GM23338 (cell line): ENCODE measurements at regions not wholly inside any gene's neighbourhood (a gene's known extent, or its start where the extent isn't known, plus 50 kb on each side); places are given as distances from the start of the nearest gene placed in this dataset.

Source experiments
- CREB1 ChIP-seq: fragments of 250-450 bp; sonication (Bioruptor Pico); IDR thresholded peaks from 2 replicates; pipeline ENCODE4 v1.5.0; 2020; ENCODE audit warnings: low read depth, mild to moderate bottlenecking, moderate library complexity
- EZH2 ChIP-seq: fragments of 200-600 bp; sonication (generic); IDR thresholded peaks from one replicate; pipeline ENCODE4 v1.8.0; 2017; ENCODE audit warnings: antibody characterized with exemption, mild to moderate bottlenecking, low read depth; ENCODE audit not compliant: unreplicated experiment
- EZH2phosphoT487 ChIP-seq: fragments of 200-600 bp; sonication (generic); IDR thresholded peaks from one replicate; pipeline ENCODE4 v1.8.1; 2018; ENCODE audit warnings: antibody characterized with exemption; ENCODE audit not compliant: unreplicated experiment
- JUNB ChIP-seq: IDR thresholded peaks from one replicate; pipeline ENCODE4 v1.6.1; 2016; ENCODE audit warnings: antibody characterized with exemption; ENCODE audit not compliant: unreplicated experiment
- NANOG ChIP-seq: IDR thresholded peaks from 2 replicates; pipeline ENCODE4 v1.6.1; 2016; ENCODE audit warnings: antibody characterized with exemption, borderline replicate concordance
- POLR2AphosphoS5 ChIP-seq: IDR thresholded peaks from 2 replicates; pipeline ENCODE4 v1.6.1; 2016; ENCODE audit warnings: antibody characterized with exemption, low read depth
- ZNF114 ChIP-seq: fragments of 250-450 bp; sonication (Bioruptor Pico); IDR thresholded peaks from 2 replicates; pipeline ENCODE4 v1.5.0; 2020; ENCODE audit warnings: mild to moderate bottlenecking, moderate library complexity
- ZNF331 ChIP-seq: fragments of 250-450 bp; sonication (Bioruptor Pico); IDR thresholded peaks from 2 replicates; pipeline ENCODE4 v1.5.0; 2020; ENCODE audit warnings: low read depth, mild to moderate bottlenecking, moderate library complexity
- TF ChIP-seq, protein P1 (sequence below), 2 experiments: fragments of 200-600 bp in 1 of 2; sonication (generic) in 1 of 2; conservative IDR thresholded peaks; 2 replicates each; pipeline versions ENCODE4 v1.5.1 to v1.6.1; 2016 to 2017; ENCODE audit warnings: antibody characterized with exemption in 2 of 2, low read depth in 2 of 2, mild to moderate bottlenecking in 2 of 2, moderate library complexity in 1 of 2
- TF ChIP-seq, protein P2 (sequence below): IDR thresholded peaks from one replicate; pipeline ENCODE4 v1.6.1; 2018; ENCODE audit warnings: antibody characterized with exemption; ENCODE audit not compliant: unreplicated experiment
- TF ChIP-seq, protein P3 (sequence below): IDR thresholded peaks from 2 replicates; pipeline ENCODE4 v1.6.1; 2016; ENCODE audit warnings: antibody characterized with exemption
- TF ChIP-seq, protein P4 (sequence below): fragments of 250-450 bp; sonication (Bioruptor Pico); IDR thresholded peaks from 2 replicates; pipeline ENCODE4 v1.5.0; 2020; ENCODE audit warnings: mild to moderate bottlenecking, moderate library complexity

DNA sequence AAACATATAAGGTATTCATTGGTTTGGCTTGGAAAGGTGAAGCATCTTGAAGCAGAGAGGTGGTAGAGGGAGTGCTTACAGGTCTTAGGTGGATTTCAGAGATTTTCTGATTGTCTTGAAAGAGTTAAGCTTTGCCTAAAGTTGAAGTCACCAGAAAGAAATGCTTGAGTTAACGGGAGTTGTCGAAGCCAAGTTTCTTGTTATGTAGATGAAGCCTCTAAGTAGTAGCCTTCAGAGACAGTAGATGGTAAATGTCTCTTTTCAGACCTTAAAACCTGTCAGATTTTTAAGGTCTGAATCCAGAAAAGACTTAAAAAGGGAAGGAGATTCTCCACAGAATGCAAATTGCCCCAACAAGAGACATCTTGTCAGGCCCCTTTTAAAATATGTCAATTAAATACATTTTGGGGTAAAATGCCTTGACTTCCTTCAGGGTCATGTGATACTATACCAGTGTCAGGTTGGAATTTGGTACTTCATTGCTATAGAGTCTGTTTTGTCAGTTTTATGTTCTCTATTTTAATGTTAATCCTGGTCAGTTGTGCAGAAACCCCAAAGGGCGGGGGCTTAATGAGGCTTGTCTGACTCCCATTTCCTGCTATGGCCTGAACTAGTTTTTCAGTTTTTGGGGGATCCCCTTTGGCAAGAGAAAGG is 81.0 kb downstream of the PCDH18 start:
- TF ChIP-seq, protein P1, sequence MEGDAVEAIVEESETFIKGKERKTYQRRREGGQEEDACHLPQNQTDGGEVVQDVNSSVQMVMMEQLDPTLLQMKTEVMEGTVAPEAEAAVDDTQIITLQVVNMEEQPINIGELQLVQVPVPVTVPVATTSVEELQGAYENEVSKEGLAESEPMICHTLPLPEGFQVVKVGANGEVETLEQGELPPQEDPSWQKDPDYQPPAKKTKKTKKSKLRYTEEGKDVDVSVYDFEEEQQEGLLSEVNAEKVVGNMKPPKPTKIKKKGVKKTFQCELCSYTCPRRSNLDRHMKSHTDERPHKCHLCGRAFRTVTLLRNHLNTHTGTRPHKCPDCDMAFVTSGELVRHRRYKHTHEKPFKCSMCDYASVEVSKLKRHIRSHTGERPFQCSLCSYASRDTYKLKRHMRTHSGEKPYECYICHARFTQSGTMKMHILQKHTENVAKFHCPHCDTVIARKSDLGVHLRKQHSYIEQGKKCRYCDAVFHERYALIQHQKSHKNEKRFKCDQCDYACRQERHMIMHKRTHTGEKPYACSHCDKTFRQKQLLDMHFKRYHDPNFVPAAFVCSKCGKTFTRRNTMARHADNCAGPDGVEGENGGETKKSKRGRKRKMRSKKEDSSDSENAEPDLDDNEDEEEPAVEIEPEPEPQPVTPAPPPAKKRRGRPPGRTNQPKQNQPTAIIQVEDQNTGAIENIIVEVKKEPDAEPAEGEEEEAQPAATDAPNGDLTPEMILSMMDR (conservative IDR thresholded peaks at IDR 0.05; ENCODE audit: low read depth in 2 of 2): no peak
- no peak for TF ChIP-seq EZH2
- TF ChIP-seq EZH2phosphoT487: no peak
- no peak for TF ChIP-seq POLR2AphosphoS5
- TF ChIP-seq, protein P2, sequence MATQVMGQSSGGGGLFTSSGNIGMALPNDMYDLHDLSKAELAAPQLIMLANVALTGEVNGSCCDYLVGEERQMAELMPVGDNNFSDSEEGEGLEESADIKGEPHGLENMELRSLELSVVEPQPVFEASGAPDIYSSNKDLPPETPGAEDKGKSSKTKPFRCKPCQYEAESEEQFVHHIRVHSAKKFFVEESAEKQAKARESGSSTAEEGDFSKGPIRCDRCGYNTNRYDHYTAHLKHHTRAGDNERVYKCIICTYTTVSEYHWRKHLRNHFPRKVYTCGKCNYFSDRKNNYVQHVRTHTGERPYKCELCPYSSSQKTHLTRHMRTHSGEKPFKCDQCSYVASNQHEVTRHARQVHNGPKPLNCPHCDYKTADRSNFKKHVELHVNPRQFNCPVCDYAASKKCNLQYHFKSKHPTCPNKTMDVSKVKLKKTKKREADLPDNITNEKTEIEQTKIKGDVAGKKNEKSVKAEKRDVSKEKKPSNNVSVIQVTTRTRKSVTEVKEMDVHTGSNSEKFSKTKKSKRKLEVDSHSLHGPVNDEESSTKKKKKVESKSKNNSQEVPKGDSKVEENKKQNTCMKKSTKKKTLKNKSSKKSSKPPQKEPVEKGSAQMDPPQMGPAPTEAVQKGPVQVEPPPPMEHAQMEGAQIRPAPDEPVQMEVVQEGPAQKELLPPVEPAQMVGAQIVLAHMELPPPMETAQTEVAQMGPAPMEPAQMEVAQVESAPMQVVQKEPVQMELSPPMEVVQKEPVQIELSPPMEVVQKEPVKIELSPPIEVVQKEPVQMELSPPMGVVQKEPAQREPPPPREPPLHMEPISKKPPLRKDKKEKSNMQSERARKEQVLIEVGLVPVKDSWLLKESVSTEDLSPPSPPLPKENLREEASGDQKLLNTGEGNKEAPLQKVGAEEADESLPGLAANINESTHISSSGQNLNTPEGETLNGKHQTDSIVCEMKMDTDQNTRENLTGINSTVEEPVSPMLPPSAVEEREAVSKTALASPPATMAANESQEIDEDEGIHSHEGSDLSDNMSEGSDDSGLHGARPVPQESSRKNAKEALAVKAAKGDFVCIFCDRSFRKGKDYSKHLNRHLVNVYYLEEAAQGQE: no peak
- TF ChIP-seq JUNB: no peak
- TF ChIP-seq, protein P3, sequence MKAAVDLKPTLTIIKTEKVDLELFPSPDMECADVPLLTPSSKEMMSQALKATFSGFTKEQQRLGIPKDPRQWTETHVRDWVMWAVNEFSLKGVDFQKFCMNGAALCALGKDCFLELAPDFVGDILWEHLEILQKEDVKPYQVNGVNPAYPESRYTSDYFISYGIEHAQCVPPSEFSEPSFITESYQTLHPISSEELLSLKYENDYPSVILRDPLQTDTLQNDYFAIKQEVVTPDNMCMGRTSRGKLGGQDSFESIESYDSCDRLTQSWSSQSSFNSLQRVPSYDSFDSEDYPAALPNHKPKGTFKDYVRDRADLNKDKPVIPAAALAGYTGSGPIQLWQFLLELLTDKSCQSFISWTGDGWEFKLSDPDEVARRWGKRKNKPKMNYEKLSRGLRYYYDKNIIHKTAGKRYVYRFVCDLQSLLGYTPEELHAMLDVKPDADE: no peak
- no peak for TF ChIP-seq CREB1 (CRISPR knock-in tag)
- no peak; the same call in 1 of the 2 replicates for TF ChIP-seq ZNF114
- TF ChIP-seq ZNF331 (CRISPR knock-in tag): no peak
- TF ChIP-seq, protein P4, sequence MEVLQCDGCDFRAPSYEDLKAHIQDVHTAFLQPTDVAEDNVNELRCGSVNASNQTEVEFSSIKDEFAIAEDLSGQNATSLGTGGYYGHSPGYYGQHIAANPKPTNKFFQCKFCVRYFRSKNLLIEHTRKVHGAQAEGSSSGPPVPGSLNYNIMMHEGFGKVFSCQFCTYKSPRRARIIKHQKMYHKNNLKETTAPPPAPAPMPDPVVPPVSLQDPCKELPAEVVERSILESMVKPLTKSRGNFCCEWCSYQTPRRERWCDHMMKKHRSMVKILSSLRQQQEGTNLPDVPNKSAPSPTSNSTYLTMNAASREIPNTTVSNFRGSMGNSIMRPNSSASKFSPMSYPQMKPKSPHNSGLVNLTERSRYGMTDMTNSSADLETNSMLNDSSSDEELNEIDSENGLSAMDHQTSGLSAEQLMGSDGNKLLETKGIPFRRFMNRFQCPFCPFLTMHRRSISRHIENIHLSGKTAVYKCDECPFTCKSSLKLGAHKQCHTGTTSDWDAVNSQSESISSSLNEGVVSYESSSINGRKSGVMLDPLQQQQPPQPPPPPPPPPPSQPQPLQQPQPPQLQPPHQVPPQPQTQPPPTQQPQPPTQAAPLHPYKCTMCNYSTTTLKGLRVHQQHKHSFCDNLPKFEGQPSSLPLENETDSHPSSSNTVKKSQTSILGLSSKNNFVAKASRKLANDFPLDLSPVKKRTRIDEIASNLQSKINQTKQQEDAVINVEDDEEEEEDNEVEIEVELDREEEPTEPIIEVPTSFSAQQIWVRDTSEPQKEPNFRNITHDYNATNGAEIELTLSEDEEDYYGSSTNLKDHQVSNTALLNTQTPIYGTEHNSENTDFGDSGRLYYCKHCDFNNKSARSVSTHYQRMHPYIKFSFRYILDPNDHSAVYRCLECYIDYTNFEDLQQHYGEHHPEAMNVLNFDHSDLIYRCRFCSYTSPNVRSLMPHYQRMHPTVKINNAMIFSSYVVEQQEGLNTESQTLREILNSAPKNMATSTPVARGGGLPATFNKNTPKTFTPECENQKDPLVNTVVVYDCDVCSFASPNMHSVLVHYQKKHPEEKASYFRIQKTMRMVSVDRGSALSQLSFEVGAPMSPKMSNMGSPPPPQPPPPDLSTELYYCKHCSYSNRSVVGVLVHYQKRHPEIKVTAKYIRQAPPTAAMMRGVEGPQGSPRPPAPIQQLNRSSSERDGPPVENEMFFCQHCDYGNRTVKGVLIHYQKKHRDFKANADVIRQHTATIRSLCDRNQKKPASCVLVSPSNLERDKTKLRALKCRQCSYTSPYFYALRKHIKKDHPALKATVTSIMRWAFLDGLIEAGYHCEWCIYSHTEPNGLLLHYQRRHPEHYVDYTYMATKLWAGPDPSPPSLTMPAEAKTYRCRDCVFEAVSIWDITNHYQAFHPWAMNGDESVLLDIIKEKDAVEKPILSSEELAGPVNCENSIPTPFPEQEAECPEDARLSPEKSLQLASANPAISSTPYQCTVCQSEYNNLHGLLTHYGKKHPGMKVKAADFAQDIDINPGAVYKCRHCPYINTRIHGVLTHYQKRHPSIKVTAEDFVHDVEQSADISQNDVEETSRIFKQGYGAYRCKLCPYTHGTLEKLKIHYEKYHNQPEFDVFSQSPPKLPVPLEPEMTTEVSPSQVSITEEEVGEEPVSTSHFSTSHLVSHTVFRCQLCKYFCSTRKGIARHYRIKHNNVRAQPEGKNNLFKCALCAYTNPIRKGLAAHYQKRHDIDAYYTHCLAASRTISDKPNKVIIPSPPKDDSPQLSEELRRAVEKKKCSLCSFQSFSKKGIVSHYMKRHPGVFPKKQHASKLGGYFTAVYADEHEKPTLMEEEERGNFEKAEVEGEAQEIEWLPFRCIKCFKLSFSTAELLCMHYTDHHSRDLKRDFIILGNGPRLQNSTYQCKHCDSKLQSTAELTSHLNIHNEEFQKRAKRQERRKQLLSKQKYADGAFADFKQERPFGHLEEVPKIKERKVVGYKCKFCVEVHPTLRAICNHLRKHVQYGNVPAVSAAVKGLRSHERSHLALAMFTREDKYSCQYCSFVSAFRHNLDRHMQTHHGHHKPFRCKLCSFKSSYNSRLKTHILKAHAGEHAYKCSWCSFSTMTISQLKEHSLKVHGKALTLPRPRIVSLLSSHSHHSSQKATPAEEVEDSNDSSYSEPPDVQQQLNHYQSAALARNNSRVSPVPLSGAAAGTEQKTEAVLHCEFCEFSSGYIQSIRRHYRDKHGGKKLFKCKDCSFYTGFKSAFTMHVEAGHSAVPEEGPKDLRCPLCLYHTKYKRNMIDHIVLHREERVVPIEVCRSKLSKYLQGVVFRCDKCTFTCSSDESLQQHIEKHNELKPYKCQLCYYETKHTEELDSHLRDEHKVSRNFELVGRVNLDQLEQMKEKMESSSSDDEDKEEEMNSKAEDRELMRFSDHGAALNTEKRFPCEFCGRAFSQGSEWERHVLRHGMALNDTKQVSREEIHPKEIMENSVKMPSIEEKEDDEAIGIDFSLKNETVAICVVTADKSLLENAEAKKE: 0 out of 2 replicates have a peak, but pooled peaks have one; percentile 39
- peak; percentile 50; the same call in 1 of the 2 replicates for TF ChIP-seq NANOG
